SK-N-SH (cell line): ENCODE measurements at regions not wholly inside any gene's neighbourhood (a gene's known extent, or its start where the extent isn't known, plus 50 kb on each side); places are given as distances from the start of the nearest gene placed in this dataset.

Experiments used
- EP300 ChIP-seq, 2 experiments: IDR thresholded peaks; 2 replicates each; pipeline versions ENCODE4 v1.4.0 to v1.6.1; 2012; ENCODE audit warnings: borderline replicate concordance in 1 of 2, low read depth in 1 of 2, low read length in 1 of 2
- TAF1 ChIP-seq: IDR thresholded peaks from 2 replicates; pipeline ENCODE4 v1.6.1; 2012; ENCODE audit warnings: low read depth, mild to moderate bottlenecking, low read length, moderate library complexity, borderline replicate concordance
- TF ChIP-seq, protein P1 (sequence below): fragments of 200-600 bp; sonication (generic); IDR thresholded peaks from 2 replicates; pipeline ENCODE4 v1.6.1; 2017; ENCODE audit warnings: antibody characterized with exemption, mild to moderate bottlenecking, moderate library complexity

DNA sequence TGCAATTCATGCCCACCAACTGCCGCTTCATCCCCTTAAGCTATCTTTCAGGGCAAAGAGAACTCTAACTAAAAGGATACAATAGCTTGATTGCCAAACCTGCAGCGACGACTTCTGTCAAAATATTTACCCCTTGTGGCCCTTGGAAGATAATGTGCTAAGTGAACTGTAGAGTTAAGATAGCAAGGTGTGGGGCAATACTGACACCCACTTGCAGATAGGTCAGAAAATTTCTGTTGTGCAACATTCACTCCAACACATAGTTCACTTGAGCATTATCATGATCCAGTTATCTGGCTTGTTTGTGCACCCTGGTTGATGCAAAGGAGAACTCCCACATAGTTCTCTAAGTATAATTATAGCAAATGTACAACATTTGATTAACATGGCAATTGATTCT, 55.6 kb downstream of the RHOXF2B start:
- no peak for TF ChIP-seq EP300 (IDR thresholded peaks at IDR 0.05; ENCODE audit: borderline replicate concordance in 1 of 2, low read depth in 1 of 2, low read length in 1 of 2)
- TF ChIP-seq TAF1: no peak
- TF ChIP-seq, protein P1, sequence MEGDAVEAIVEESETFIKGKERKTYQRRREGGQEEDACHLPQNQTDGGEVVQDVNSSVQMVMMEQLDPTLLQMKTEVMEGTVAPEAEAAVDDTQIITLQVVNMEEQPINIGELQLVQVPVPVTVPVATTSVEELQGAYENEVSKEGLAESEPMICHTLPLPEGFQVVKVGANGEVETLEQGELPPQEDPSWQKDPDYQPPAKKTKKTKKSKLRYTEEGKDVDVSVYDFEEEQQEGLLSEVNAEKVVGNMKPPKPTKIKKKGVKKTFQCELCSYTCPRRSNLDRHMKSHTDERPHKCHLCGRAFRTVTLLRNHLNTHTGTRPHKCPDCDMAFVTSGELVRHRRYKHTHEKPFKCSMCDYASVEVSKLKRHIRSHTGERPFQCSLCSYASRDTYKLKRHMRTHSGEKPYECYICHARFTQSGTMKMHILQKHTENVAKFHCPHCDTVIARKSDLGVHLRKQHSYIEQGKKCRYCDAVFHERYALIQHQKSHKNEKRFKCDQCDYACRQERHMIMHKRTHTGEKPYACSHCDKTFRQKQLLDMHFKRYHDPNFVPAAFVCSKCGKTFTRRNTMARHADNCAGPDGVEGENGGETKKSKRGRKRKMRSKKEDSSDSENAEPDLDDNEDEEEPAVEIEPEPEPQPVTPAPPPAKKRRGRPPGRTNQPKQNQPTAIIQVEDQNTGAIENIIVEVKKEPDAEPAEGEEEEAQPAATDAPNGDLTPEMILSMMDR: no peak
